Mesodermal cell (in vitro differentiated cells): ENCODE measurements at regions not wholly inside any gene's neighbourhood (a gene's known extent, or its start where the extent isn't known, plus 50 kb on each side); places are given as distances from the start of the nearest gene placed in this dataset.

Experiments
- H3K27ac ChIP-seq: 2 replicates; pipeline ENCODE4 v1.7.0; 2013; ENCODE audit warnings: mild to moderate bottlenecking, low read depth, low read length, moderate library complexity; ENCODE audit not compliant: severe bottlenecking
- H3K36me3 ChIP-seq: 2 replicates; pipeline ENCODE4 v1.7.1; 2013; ENCODE audit warnings: mild to moderate bottlenecking, low read length, moderate library complexity; ENCODE audit not compliant: control insufficient read depth, insufficient read depth
- H3K4me1 ChIP-seq: one replicate; pipeline ENCODE4 v1.7.1; 2013; ENCODE audit warnings: mild to moderate bottlenecking, low read length; ENCODE audit not compliant: insufficient read depth, control insufficient read depth, poor library complexity, severe bottlenecking
- H3K4me3 ChIP-seq: 2 replicates; pipeline ENCODE4 v1.7.0; 2013; ENCODE audit warnings: low read length, control low read depth, mild to moderate bottlenecking; ENCODE audit not compliant: insufficient read depth, poor library complexity, severe bottlenecking; ENCODE audit errors: extremely low read depth
- H3K9me3 ChIP-seq: 2 replicates; pipeline ENCODE4 v1.7.1; 2013; ENCODE audit warnings: mild to moderate bottlenecking, low read length, moderate library complexity; ENCODE audit not compliant: control insufficient read depth
- WGBS, 2 experiments: methylation state at CpG; one replicate each; pipeline ENCODE4 v1.1.5; 2013; ENCODE audit warnings: missing lambda C conversion rate in 2 of 2; ENCODE audit not compliant: insufficient coverage in 2 of 2; 5-methylcytosine and 5-hydroxymethylcytosine counted together

DNA sequence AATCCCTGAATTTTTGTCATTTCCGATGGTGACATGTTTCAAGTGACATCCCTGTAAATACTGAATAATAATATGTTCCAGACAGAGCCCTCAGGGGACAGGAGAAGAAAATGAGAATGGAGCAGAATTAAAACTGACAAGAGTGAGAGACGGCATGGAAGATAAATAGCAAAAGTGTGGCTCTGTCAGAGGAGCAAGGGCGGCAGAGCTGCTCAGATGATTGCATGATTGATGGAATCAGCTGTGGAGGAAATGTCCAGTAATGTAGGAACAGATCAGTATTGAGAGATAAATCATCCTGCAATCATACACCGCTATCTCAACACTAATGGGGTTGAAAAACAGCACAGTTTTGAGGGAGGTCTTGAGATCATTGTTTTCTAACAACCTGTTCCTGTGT, 350.3 kb downstream of the STIM2 start:
- Histone ChIP-seq H3K27ac (no peak overlapping the region), H3K36me3 (no peaks in the 10 kb centered on the region), H3K4me3 (no peak overlapping the region), H3K9me3 (no peaks in the 10 kb centered on the region), H3K4me1 (no peaks in the 10 kb centered on the region)
- WGBS, 2 experiments, result 76 to 88% methylated on average over 2 to 3 of the region's 4 CpGs

GRCh38 chr4:27214010-27214409, 353.4 kb downstream of the STIM2 start:
- no peak overlapping the region for H3K27ac ChIP-seq
- H3K4me3 ChIP-seq, result no peak overlapping the region
- H3K36me3 ChIP-seq, result no peaks in the 10 kb centered on the region
- no peaks in the 10 kb centered on the region for H3K4me1 ChIP-seq
- no peaks in the 10 kb centered on the region for H3K9me3 ChIP-seq
- 83% methylated on average over 1 of the region's 3 CpGs; no CpG with 5 or more reads in 1 of the 2 experiments for WGBS, 2 experiments

DNA sequence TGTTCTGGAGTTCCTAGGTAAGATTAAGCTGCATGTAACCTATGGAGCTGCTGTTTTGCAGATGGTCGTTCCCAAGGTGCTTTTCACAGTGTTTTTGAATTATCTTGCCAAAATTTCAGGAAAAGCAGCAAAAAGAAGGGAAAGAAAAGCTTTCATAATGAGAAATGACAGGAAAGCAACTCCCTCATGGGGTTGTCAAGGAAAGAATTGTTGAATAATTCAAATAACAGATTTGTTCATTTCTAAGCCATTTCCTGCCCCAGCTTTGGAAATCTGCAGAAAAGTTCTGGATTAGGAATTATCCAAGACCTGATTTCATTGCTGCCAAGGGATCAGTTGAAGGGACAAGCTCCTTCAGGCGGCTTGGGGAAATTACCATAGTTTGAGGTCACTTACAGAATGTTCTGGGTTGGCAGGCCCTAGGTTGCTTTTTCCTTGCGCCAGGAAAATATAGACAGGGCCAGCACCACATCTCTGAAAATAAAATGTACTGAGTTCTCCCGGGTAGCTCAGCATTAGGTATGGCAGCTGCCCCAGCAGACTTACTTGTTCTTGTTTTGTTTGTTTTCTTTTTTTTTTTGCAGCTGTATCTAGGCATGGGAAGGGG, 354.7 kb downstream of the STIM2 start:
- Histone ChIP-seq H3K36me3 (no peaks in the 10 kb centered on the region), H3K4me1 (no peaks in the 10 kb centered on the region), H3K9me3 (no peaks in the 10 kb centered on the region), H3K4me3 (no peak overlapping the region), H3K27ac (no peak overlapping the region)
- WGBS, 2 experiments, result 80 to 84% methylated on average over 4 of the region's 4 CpGs

DNA sequence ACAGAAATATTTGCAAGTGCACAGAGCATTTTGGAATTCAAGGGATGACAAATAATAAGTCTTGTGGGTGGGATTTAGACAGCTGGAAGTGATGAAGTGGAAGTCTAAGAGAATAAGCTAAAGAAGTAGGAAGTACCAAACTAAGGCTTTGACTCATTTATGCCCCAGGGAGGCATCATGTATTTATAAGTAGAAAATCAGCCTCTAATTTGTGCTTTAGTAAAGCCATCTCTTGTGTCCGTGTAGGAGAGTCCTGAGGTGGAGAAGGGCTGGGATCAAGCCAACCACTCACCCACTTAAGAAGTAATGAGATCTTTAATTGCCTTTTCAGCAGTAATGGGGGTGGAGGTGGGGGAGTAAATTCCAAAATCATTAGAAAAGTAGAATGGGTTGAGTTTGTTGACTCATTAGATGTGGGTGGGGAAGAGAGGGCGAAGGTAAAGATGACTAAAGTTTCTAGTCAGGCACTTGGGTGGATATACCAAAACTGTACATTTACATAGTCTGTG, 356.7 kb downstream of the STIM2 start:
- Histone ChIP-seq H3K27ac (no peak overlapping the region), H3K4me3 (no peak overlapping the region), H3K9me3 (no peaks in the 10 kb centered on the region), H3K36me3 (no peaks in the 10 kb centered on the region), H3K4me1 (no peaks in the 10 kb centered on the region)
- 80 to 86% methylated on average over 1 of the region's 2 CpGs for WGBS, 2 experiments

GRCh38 chr4:27218013-27218412, 357.4 kb downstream of the STIM2 start:
- WGBS, 2 experiments, result 88 to 93% methylated on average over 2 of the region's 2 CpGs
- H3K36me3 ChIP-seq, result no peaks in the 10 kb centered on the region
- H3K4me1 ChIP-seq, result no peaks in the 10 kb centered on the region
- H3K9me3 ChIP-seq, result no peaks in the 10 kb centered on the region
- no peak overlapping the region for H3K4me3 ChIP-seq
- no peak overlapping the region for H3K27ac ChIP-seq

DNA sequence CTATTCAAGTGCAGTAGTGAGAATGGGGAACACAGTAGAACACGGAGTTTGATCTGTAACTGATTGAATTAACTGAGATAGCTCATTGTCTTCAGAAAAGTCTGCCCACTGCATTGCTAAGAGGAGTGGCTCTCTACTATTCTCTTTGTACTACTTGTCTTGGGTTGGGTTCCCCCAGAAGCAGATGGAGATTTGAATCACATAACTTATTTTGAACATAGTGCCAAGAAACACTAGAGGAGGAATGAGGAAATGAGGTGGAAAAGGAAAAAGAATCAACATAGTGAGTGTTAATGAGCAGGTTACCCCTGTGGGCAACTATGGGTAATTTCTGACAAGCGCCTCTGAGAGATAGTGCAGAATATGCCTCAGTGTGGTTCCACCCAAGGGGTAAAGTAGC, 362.7 kb downstream of the STIM2 start:
- Histone ChIP-seq H3K4me3 (no peak overlapping the region), H3K27ac (no peak overlapping the region), H3K9me3 (no peaks in the 10 kb centered on the region), H3K36me3 (no peaks in the 10 kb centered on the region), H3K4me1 (no peaks in the 10 kb centered on the region)
- WGBS, 2 experiments, result 80 to 86% methylated on average over 1 of the region's 2 CpGs

DNA sequence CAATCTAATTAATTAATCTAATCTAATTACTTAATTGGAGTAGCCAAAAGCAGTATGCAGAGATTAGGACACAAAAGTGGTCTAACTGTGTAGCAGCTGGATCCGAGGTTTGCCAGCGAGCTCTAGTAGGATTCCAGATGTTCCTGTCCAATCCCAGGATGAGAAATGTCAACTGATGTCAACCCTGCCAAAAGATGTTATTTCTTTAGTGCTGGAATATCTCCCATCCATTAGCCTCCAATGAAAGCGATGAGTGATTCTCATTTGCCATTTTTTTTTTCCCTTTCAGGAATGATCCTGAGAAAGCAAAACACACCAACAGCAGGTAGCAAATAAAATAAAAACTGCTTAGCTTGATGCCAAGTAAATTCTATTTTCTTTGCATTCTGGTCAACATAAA, 372.9 kb downstream of the STIM2 start:
- no peaks in the 10 kb centered on the region for H3K4me1 ChIP-seq
- H3K27ac ChIP-seq, result no peak overlapping the region
- H3K9me3 ChIP-seq, result no peaks in the 10 kb centered on the region
- WGBS, 2 experiments, result 97 to 100% methylated on average over 2 to 3 of the region's 3 CpGs
- no peak overlapping the region for H3K4me3 ChIP-seq
- H3K36me3 ChIP-seq, result no peaks in the 10 kb centered on the region

DNA sequence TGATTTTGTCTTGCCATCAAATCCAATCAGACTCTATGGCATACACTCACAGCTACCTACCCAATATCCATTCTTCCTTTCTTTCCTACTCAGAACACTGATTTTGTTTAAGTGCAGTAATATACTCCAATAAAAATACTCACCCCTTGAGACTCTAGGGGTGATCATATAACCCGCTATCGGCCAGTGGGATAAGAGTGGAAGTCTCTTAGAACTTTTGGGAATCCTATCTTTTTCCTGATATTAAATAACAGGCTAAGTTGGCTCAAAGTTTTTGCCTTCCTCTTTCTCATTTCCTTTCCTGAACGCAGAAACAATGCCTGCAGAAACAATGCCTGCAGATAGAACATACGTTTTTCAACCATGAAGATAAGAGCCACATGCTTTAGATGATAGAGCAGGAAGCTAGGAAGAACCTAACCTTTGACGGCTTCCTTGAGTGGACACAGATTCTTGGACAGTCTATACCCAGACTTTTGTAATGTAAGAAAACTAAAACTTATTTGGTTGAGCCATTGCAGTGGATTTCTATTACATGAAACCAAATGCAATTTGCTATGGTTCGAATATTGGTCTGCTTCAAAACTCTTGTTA, 373.8 kb downstream of the STIM2 start:
- Histone ChIP-seq H3K4me3 (no peak overlapping the region), H3K9me3 (no peaks in the 10 kb centered on the region), H3K36me3 (no peaks in the 10 kb centered on the region), H3K4me1 (no peaks in the 10 kb centered on the region), H3K27ac (no peak overlapping the region)
- 78 to 80% methylated on average over 1 to 6 of the region's 6 CpGs for WGBS, 2 experiments

DNA sequence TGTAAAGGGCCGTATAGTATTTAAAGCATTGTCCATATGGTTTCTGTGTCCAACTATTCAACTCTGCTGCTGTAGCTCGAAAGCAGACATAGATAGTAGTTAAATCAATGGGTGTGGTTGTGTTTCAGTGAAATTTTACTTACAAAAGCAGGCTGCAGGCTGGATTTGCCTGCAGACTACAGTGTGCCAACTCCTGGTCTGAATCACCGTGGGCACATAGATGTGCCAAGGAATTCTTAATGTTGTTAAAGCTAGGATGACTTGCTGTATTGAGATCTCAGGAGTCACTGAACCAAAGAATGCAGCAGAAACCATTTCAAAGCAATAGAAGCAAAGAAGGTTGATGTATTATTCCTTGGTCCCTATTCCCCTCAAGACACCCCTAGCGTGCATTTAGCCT, 379.0 kb downstream of the STIM2 start:
- Histone ChIP-seq H3K4me1 (no peaks in the 10 kb centered on the region), H3K4me3 (no peak overlapping the region), H3K36me3 (no peaks in the 10 kb centered on the region), H3K27ac (no peak overlapping the region), H3K9me3 (no peaks in the 10 kb centered on the region)
- WGBS, 2 experiments, result 100% methylated on average over 2 to 3 of the region's 4 CpGs

GRCh38 chr4:27242217-27242616, 381.6 kb downstream of the STIM2 start:
- no peaks in the 10 kb centered on the region for H3K4me1 ChIP-seq
- no peak overlapping the region for H3K27ac ChIP-seq
- no peaks in the 10 kb centered on the region for H3K36me3 ChIP-seq
- H3K9me3 ChIP-seq, result no peaks in the 10 kb centered on the region
- no peak overlapping the region for H3K4me3 ChIP-seq

- no CpG with 5 or more reads among the region's 1 CpG for WGBS, 2 experiments
- Histone ChIP-seq H3K27ac (no peak overlapping the region), H3K4me1 (no peaks in the 10 kb centered on the region), H3K36me3 (no peaks in the 10 kb centered on the region), H3K4me3 (no peak overlapping the region), H3K9me3 (peaks cover 5% of the 10 kb centered on the region)
Observed at GRCh38 chr4:27245216-27245615, 384.6 kb downstream of the STIM2 start.
